Endothelial cell of umbilical vein (primary cell): ENCODE measurements at regions not wholly inside any gene's neighbourhood (a gene's known extent, or its start where the extent isn't known, plus 50 kb on each side); places are given as distances from the start of the nearest gene placed in this dataset.

Experiments
- BruUV-seq: library from RNA; stranded (reverse); fragments of 400-500 nt; replicated peaks from 2 replicates; lab custom pipeline; 2021; lab: Mats Ljungman, UMichigan
- CTCF ChIA-PET: fragments of 300-600, 350-600 bp; sonication (Branson Sonifier 250); formaldehyde crosslinking; loops from one replicate; lab custom pipeline; 2021; ENCODE audit warnings: antibody characterized with exemption, inconsistent platforms; lab: Charles Lee
- POLR2A ChIA-PET: fragments of 300-600, 350-600 bp; sonication (Branson Sonifier 250); formaldehyde crosslinking; loops from one replicate; lab custom pipeline; 2021; ENCODE audit warnings: antibody characterized with exemption, inconsistent platforms; lab: Charles Lee
- DNase-seq: peaks from one replicate; pipeline ENCODE4 v3.0.0-alpha.2; 2011; ENCODE audit warnings: low read depth, low spot score
- FAIRE-seq: peaks from 2 replicates; lab custom pipeline; 2011; peaks lifted over from hg19 to GRCh38; lab: Jason Lieb, UNC
- H2AFZ ChIP-seq: 2 replicates; pipeline ENCODE4 v1.6.0; 2012; ENCODE audit warnings: low read depth, low read length, control low read depth, inconsistent platforms
- H3K27ac ChIP-seq: 2 replicates; pipeline ENCODE4 v1.5.1; 2011; ENCODE audit warnings: low read depth, mild to moderate bottlenecking, control low read depth, low read length, moderate library complexity; ENCODE audit not compliant: insufficient read depth
- H3K27me3 ChIP-seq, 2 experiments: 2 replicates each; pipeline versions ENCODE4 v1.6.0 to v1.6.1; 2011; ENCODE audit warnings: low read length in 2 of 2, mixed read lengths in 1 of 2; ENCODE audit not compliant: control insufficient read depth in 2 of 2, insufficient read depth in 2 of 2
- H3K36me3 ChIP-seq, 2 experiments: 2 replicates in 1 of 2; 3 replicates in 1 of 2; pipeline ENCODE4 v1.5.1; 2011; ENCODE audit warnings: low read length in 2 of 2, mild to moderate bottlenecking in 1 of 2, moderate library complexity in 1 of 2; ENCODE audit not compliant: control insufficient read depth in 2 of 2, insufficient read depth in 2 of 2; ENCODE audit errors: extremely low read depth in 1 of 2
- H3K4me1 ChIP-seq: 3 replicates; pipeline ENCODE4 v1.5.1; 2011; ENCODE audit warnings: mild to moderate bottlenecking, low read length; ENCODE audit not compliant: control insufficient read depth, insufficient read depth; ENCODE audit errors: extremely low read depth
- H3K4me2 ChIP-seq: 2 replicates; pipeline ENCODE4 v1.6.1; 2011; ENCODE audit warnings: low read length, control low read depth, mixed read lengths; ENCODE audit not compliant: insufficient read depth
- H3K4me3 ChIP-seq, 3 experiments: fragments of 200-600 bp in 1 of 3; sonication (generic), shearing (Covaris generic) in 1 of 3; replicated peaks in 1 of 3; 2 replicates each; pipeline ENCODE4 v1.5.1; 2011 to 2016; ENCODE audit warnings: control low read depth in 3 of 3, low read length in 3 of 3, mild to moderate bottlenecking in 2 of 3, inconsistent platforms in 1 of 3, low read depth in 1 of 3, moderate library complexity in 1 of 3; ENCODE audit not compliant: insufficient read depth in 1 of 3
- H3K79me2 ChIP-seq: 2 replicates; pipeline ENCODE4 v1.6.0; 2012; ENCODE audit warnings: low read length, inconsistent platforms; ENCODE audit not compliant: control insufficient read depth, insufficient read depth
- H3K9ac ChIP-seq: replicated peaks from 2 replicates; pipeline ENCODE3; 2011; ENCODE audit warnings: low read length, control low read depth; ENCODE audit not compliant: insufficient read depth; ENCODE audit errors: extremely low read depth
- H3K9me1 ChIP-seq: replicated peaks from 3 replicates; pipeline ENCODE4 v1.6.0; 2011; ENCODE audit warnings: mild to moderate bottlenecking, low read length; ENCODE audit not compliant: control insufficient read depth, insufficient read depth; ENCODE audit errors: extremely low read depth
- H3K9me3 ChIP-seq: replicated peaks from 2 replicates; pipeline ENCODE4 v1.5.1; 2012; ENCODE audit warnings: low read length, inconsistent platforms; ENCODE audit not compliant: control insufficient read depth, insufficient read depth
- H4K20me1 ChIP-seq: replicated peaks from 2 replicates; pipeline ENCODE3; 2011; ENCODE audit warnings: mild to moderate bottlenecking, low read length; ENCODE audit not compliant: control insufficient read depth, insufficient read depth; ENCODE audit errors: extremely low read depth
- EZH2 ChIP-seq: IDR thresholded peaks from 2 replicates; pipeline ENCODE4 v1.6.1; 2012; ENCODE audit warnings: borderline replicate concordance, low read depth, mild to moderate bottlenecking, moderate library complexity, low read length, inconsistent platforms; ENCODE audit not compliant: severe bottlenecking
- FOS ChIP-seq: IDR thresholded peaks from 2 replicates; pipeline ENCODE4 v1.6.1; 2011; ENCODE audit warnings: mild to moderate bottlenecking, low read length, moderate library complexity, borderline replicate concordance; ENCODE audit not compliant: insufficient read depth
- GATA2 ChIP-seq: IDR thresholded peaks from 2 replicates; pipeline ENCODE4 v1.7.0; 2011; ENCODE audit warnings: low read depth, mild to moderate bottlenecking, moderate library complexity, mixed read lengths, low read length; ENCODE audit not compliant: insufficient read length, insufficient read depth
- JUN ChIP-seq: IDR thresholded peaks from 2 replicates; pipeline ENCODE4 v1.6.1; 2011; ENCODE audit warnings: borderline replicate concordance, low read depth; ENCODE audit not compliant: insufficient read length, insufficient read depth
- MAX ChIP-seq: IDR thresholded peaks from 2 replicates; pipeline ENCODE4 v1.6.1; 2011; ENCODE audit not compliant: insufficient read depth, insufficient read length
- MYC ChIP-seq: IDR thresholded peaks from one replicate; pipeline ENCODE4 v1.6.1; 2011; ENCODE audit warnings: mild to moderate bottlenecking, low read depth, low read length
- POLR2A ChIP-seq: IDR thresholded peaks from 2 replicates; pipeline ENCODE4 v1.6.1; 2012; ENCODE audit warnings: low read depth, mild to moderate bottlenecking, control low read depth, low read length
- POLR2AphosphoS5 ChIP-seq: IDR thresholded peaks from 2 replicates; pipeline ENCODE4 v1.6.1; 2012; ENCODE audit warnings: low read depth, mild to moderate bottlenecking, control low read depth, low read length, moderate library complexity; ENCODE audit not compliant: insufficient read depth
- dilution Hi-C: fragments of 300-500 bp; cut with MboI; formaldehyde crosslinking; loops from one replicate; pipeline ENCODE4 v1.15.0; 2019; ENCODE audit warnings: low sequenced_read_pairs; ENCODE audit not compliant: extremely low pct_ligation_motif_present
- intact Hi-C: fragments of 100-400 bp; cut with micrococcal nuclease; formaldehyde crosslinking; loops from one replicate; pipeline ENCODE4 v1.10.0; 2022

DNA sequence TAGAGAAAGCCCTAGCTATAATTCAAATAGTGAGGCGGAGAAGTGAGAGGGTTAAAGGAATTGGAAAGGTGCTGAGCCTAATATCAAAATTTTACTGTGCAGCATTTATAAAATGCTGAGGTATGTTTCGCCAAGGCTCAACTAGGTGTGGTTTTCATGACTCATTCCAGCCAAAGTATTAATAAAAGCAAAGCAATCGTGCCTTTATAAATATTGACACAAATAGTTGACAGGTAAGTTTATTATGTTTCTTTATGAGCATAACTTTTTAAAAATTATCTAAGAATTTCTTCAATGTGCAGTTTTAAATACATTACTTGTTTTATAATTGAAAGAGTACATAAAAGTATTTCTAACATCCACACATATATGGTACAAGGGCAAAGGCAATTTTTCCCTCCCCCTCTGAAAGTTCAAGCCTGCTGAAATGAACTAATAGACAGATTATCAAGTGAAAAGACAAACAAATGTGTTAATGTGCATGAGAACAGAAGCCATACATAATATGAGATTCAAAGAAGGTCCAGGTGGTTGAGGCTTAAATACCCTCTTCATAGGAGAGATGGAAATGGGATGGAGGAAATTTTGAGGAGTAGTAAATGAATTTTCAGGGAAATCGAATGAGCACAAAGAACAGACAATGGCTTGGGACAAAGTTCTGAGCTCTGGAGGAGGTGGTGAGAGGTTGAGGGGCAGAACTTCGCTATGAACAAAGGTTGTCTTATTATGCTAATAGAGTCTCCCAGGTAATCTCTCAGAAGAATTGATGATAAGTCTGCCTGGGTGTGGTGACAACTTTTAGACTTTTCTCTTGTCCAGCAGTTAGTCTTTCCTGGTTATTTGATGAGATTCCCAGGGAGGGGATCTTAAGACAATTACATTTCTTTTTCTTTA, 326.5 kb downstream of the BUD13 start:
- Histone ChIP-seq H4K20me1 (no peaks in the 10 kb centered on the region), H3K27me3 (peaks cover 2 to 3% of the 10 kb centered on the region in 2 experiments), H3K4me2 (no peak overlapping the region), H3K4me1 (no peaks in the 10 kb centered on the region), H2AFZ (no peak overlapping the region), H3K36me3 (no peaks in the 10 kb centered on the region), H3K27ac (no peak overlapping the region), H3K9ac (no peak overlapping the region), H3K79me2 (no peaks in the 10 kb centered on the region), H3K4me3 (no peak overlapping the region), H3K9me1 (no peaks in the 10 kb centered on the region), H3K9me3 (no peaks in the 10 kb centered on the region)
- no peak for TF ChIP-seq POLR2A
- TF ChIP-seq MAX: no peak
- no peak for TF ChIP-seq FOS
- TF ChIP-seq MYC: no peak
- TF ChIP-seq GATA2: no peak
- no peak for TF ChIP-seq JUN
- TF ChIP-seq EZH2: no peak
- no peak for TF ChIP-seq POLR2AphosphoS5
- FAIRE-seq (no peak), DNase-seq (no peak)
- CTCF ChIA-PET: interaction anchor here (1.0 kb wide), 1 partner anchor 195 kb away, joined by 4 read pairs; no protein-coding TSS in a partner anchor
- no TSS peak for BruUV-seq
- POLR2A ChIA-PET: no interaction called here
- intact Hi-C loops (no loop called here), dilution Hi-C loops (no loop called here)
